CD4-positive, alpha-beta T cell treated with Interleukin-15 for 1 hour (primary cell): ENCODE measurements at regions not wholly inside any gene's neighbourhood (a gene's known extent, or its start where the extent isn't known, plus 50 kb on each side); places are given as distances from the start of the nearest gene placed in this dataset.

ENCODE experiments used
- DNase-seq: peaks from one replicate; pipeline ENCODE4 v3.0.0-alpha.2; 2020

DNA sequence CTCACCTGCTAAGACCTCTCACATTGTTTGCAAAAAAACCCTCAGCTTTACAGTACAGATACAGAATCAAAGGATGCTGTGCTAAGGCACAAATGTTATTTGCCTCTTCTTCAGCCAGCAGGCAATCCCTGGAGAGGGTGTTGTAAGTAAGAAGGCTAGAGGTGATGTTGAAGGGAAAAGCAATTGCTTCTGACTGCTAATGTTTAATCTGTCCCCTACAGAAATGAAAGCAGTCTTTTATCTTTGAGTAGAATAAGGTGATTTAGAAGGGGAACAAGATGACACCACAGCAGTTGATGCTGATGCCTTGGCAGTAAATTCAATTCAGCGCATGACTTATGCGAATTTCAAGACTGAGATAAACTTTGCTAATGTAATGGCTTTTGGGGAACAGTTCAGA, 1064.8 kb upstream of the IGFBP7 start:
- no peak for DNase-seq

DNA sequence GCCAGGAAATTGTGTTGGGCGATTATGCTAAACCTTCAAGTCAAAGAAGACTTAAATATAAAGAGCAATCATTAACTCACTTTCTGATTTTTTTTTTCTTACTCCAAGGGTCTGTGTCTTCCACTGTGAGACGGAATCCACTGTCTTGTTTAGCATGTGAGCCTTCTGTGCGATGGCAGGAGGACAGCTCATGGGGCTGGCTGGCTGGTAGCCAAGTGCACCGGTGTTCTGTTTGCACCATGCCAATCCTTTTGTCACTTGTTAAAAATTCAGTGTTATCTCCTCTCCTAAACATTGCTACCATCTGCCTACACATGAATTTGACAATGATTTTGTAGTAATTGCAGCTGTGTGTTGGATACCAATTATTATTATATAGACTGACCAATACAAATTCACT, 1056.3 kb upstream of the IGFBP7 start:
- DNase-seq, result no peak

DNA sequence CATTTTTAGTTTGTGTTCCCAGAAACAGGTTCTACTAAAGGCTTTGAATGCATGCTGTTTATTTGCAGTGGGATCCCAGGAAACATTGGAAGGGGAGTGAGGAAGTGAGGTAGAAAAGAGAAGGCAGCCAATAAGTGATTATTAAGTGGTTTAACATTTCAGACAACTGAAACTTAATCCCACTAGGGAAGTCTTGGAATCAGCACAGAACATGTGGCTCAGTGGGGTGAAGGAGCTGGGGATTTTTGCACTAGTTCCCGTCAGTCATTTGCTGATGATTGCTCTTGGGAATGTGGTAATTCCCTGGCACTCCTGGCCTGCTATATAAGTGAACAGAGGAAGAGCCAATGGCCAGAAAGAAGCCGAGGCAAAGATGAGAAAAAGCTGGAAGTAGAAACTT, 1053.0 kb upstream of the IGFBP7 start:
- DNase-seq, result no peak

DNA sequence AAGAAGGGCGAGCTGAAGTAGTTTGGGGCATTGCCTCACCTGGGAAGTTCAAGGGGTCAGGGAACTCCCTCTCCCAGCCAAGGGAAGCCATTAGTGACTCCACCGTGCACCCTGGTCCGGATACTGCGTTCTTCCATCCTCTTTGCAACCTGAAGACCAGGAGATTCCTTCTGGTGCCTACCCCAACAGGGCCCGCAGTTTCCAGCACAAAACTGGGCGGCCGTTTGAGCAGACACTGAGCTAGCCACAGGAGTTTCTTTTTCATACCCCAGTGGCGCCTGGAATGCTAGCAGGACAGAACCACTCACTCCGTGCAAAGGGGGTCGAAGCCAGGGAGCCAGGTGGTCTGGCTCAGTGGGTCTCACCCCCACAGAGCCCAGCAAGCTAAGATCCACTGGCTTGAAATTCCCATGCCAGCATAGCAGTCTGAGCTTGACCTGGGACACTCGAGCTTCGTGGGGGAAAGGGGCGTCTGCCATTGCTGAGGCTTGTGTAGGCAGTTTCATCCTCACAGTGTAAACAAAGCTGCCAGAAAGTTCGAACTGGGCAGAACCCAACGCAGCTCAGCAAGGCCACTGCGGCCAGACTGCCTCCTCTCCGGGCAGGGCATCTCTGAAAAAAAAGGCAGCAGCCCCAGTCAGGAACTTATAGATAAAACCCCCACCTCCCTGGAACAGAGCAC, 1039.4 kb upstream of the IGFBP7 start:
- no peak for DNase-seq

DNA sequence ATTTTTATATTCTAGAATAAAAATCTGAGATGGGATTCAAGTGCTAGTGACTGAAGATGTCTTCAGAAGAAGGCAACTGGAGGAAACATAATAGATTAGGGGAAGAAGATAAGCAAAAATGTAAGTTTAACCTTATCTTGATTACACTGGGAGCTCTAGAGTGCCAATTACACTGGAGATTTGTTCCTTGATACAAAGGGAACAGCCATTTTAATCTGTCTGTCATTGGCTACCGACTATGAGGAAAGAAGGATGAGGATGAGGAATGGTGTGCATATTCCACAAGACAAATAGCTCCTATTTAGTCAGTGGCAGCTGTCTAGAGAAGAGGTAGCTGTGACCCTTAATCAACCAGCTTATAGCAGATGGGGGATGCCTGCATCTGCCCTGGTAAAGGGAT, 1034.5 kb upstream of the IGFBP7 start:
- DNase-seq, result no peak

DNA sequence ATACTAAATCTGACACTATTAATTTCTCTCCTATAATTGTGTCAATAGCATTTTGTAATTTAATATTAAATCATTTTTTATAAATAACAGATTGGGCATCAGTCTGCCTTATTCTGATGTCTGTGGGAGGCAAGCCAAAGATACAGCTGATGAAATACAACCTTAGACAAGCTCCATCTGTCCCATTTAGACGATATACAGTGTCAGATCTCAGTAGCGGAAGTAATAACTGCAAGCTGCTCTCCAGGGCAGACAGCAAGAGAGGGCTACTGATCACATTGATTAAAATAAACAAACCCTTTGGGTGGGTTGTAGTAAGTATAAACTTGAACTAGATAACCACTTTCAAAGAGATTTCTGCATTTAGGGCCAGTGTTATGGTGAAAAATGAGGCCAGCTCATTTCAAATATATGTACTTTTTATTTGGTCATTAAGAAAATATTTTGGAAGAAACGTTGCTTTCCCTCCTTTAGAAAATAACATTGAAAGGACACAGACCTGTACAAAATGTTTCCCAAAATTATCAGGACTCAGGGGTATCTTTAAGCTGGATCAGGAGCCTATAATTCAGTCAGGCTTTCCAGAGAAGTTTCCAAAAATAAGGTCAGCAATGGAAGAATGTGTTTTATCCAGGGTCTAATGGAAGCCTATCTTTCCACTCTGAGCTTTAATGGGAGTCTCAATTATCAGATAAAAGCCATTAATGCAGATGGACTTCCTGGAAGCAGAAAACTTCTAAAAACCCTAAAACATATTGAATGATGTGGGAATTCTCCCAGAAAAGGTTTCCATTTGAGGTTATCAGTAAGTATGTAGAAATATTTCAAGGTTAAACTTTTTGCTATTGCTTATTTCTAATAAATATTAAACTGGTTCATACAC, 1028.8 kb upstream of the IGFBP7 start:
- no peak for DNase-seq

DNA sequence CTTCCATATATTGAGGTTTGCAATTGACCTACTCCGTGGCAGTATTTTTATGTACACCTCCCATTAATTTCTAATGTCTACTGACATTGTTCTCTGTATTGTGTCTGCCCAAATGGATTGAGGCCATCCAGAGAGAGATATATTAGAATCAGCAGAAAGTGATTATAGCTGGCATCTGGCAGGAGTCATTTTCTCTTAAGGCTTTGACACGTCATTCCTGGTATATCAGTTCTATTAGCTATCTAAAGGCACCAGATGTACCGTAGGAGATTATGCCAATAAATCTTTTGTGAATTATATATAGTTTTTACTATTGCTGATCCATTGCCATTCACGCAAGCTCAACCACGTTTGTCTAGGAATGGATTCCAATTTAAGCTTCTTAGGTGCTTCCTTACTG, 1026.4 kb upstream of the IGFBP7 start:
- DNase-seq, result no peak

DNA sequence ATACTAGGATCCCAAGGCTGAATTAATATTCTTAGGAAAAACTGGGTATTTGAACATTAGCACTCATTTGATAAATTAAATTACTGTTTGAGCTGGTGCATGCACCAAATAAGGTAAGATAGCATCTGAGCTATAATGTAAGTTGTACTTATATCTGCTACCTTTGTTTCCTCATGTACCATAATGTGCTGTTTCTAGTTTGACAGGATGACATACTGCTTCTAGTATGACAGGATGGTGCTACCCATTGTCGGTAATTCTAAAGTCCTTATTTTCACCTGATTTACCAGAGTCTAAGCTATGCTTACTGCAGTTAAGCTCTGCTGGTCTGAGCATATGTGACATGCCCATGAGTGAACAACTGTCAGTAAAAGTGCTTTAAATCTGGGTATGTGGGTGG, 1017.5 kb upstream of the IGFBP7 start:
- no peak for DNase-seq

DNA sequence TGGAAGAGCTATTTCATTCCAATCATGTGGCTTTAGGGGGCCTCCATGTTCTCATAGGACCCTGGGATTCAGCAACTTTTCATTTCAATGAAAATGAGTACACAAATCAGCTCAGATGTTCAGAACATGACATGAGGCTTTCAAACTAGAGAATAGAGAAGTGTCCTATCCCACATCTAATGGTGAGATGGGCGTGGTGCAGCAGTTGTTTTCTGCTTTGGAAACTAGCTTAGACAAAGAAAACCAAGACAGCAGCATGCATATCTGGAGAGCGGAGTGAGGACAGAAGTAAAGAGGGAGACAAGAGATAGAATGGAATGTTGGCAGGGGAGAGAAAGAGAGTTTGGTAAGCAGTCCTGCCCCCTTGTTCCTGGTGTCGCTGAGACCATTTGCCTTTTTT, 1009.1 kb upstream of the IGFBP7 start:
- DNase-seq, result no peak

DNA sequence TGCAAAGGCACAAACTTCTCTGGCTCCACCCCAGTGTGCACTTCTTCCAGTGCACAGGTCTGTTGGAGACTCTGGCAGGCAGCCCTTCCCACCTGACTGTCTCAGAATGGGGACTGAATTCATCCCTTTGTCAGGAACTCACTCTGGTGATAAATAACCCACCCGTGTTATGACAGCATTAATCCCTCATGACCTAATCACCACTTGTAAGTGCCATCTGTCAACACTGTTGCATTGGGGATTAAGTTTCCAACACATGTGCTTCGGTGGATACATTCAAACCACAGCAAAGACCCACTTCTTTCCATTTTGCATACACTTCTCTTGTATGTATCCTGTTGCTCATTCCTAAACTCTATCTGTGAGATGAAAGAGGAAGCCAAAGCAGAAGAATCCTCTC, 1002.9 kb upstream of the IGFBP7 start:
- no peak for DNase-seq

DNA sequence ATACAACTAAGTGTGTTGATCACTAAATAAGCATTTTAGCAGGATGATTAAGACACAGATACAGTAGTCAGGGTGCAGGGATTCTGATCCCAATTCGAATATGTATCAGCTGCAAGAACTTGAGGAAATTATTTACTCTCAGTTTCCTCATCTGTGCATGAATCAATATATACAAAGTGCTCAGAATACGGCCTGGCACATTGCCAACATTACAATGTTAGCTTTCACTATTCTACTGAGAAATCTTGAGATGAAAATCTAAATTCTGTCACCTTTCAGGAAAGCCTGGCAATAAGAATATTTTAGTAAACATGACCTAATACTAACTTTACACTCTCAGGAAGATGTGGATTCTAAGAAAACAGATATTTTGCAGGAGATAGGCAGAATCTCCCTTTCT, 1001.6 kb upstream of the IGFBP7 start:
- no peak for DNase-seq

DNA sequence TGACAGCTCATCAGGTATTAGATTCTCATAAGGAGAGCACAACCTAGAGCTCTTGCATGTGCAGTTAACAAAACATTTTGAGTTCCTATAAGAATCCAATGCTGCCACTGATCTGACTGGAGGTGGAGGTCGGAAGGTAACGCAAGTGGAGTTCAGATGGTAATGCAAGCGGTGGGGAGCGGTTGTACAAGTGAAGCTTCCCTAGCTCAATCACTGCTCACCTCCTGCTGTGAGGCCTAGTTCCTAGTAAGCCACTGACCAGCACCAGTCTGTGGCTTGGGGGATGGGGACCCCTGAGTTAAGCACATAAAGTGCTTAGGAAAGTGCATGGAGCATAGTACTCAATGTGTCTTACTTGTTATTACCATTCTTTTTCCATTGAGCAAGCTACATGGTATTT, 983.2 kb upstream of the IGFBP7 start:
- DNase-seq, result no peak

DNA sequence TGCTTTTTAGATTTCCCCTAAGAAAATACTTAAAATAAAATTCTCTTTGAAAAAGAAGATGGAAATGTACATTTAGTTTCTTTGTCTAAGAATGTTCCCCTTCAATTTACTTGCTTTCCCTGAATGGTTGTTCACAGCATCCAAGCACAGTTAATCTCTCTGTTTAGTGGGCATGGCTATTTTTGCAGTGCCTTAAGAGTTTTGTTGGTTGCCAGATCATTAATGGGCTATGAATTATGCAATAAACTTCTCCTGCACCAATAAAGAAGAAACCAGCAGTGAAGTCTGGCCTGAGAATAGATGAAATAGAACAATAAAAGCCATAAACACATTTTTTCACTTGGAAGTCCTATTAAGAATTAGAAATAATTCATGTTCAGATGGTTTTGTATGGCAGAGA, 980.4 kb upstream of the IGFBP7 start:
- no peak for DNase-seq

DNA sequence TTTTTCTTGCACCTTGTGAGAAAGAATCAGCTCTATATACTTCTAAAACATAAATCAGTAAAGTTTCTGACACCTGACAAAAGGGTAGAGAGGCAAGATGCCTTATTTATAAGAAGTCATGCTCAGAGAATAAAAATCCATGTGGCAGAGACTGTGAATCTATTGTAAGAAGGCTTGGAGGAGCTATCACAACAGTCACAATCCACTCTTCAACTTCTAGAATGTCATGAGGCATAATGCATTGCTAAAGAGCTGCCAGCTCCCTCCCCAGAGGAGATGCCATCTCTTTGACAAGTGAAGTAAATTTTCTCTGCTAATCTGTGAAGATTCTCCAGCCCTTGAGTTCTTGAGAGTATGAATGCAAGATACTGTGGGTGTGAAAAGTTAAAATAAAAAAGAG, 971.2 kb upstream of the IGFBP7 start:
- no peak for DNase-seq

DNA sequence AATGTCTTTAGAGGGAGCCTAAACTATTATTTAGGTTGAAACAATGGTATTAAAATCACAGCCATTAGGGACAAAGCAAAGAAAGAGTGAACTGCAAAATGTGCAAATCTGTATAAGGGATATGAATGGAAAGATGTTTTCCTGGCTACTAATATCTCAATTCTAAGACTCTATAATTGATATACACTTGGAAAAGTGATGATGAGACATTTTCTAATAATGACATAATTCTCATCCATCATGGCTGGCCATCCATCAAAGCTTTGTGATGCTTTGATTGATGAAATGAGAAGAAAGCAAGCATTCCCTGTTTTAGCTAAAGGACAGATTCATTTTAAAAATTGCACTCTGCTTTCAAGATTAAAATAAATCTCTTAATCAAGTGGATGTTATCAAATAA, 965.5 kb upstream of the IGFBP7 start:
- DNase-seq, result no peak

DNA sequence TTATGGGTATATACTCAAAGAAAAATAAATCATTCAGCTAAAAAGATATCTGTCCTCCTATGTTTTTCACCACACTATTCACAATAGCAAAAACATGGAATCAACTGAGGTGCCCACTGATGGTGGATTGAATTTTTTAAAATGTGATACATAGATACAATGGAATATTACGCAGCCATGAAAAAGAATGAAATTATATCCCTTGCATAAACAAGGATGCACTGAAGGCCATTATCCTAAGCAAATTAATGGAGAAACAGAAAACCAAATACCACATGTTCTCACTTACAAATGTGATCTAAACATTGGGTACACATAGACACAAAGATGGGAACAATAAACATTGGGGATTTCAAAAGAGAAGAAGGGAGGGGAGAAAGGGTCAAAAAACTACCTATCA, 964.2 kb upstream of the IGFBP7 start:
- DNase-seq, result no peak

DNA sequence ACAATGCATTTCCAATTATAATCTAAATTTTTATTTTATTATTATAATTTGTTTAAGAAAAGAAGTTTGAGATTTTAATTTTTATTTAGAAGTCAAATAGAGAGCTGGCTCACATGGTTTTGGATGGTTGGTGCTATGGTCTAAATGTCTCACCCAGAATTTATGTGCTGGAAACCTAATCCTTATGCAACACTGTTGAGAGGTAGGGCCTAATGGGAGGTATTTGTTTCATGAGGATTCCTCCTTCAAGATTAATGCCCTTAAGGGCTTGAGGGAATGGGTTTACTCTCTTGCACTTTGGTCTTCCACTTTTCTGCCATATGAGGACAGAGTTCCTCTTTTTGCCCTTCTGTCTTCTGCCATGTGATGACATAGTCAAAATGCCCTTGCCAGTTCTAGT, 960.5 kb upstream of the IGFBP7 start:
- DNase-seq, result no peak

DNA sequence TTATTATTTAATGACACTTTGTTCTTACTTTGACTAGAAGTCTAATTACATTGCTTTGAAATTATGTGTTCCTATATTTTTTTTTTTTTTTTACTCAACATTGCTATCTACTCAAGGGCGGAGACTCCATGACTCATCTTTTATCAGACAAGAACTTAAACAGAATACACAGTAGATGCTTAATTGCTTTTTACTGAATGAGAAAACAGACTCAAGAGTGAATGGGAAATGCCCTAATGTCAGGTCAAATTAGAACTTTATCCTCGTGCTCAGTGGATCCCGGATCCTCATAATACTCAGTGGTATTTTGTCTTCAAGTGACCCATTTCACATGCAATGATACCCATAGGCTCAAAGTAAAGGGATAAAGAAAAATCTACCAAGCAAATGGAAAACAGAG, 954.5 kb upstream of the IGFBP7 start:
- DNase-seq, result no peak

DNA sequence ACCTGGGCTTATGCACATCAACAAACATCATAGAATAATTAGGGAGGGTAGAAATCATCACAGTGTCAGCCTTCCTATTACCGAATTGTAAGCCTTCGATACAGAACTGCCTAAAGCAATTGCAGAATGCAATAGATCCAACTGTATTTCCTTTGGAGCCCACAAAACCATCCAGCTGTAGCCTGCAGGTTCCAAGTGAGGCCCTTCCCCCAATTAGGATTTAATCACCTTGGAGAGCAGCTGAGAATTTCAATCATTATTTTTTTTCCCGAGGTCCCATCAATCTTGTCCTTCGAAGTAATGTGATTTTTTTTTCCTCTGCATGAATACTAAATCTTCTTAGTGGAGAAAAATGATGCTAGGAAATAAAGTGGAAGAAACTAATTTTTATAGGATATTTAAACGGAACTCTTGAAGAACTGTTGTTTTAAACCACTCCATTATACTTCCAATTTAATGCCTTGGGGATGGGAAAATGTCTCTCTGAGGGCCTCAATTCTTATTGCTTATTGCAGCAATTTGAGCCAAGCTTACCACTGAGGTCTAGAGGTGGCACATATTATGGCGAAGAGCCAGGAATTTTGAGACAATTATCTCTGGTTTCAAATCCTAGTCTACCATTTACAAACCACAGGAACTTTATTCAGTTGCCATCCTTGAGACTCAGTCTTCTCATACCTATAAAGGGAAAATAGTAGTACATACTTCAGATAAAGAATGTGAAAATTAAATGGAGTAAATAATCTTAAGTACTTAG, 953.4 kb upstream of the IGFBP7 start:
- no peak for DNase-seq

DNA sequence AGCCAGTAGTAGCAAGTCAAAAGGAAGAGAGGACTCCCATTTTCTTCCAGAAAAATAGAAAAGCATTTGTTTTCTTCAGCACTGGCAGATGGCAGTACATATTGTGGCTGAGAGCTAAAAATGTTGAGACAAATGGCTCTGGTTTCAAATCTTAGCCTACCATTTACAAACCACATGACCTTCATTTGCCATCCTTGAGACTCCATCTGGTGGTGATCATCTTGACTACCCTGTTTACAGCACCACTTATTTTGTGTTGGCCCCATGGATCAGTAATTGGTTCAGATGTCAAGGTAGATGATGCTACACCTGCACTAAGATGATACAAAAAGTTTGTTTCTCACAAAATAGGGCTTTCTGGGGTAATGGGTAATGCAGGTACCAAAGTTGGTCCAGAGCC, 951.8 kb upstream of the IGFBP7 start:
- no peak for DNase-seq

DNA sequence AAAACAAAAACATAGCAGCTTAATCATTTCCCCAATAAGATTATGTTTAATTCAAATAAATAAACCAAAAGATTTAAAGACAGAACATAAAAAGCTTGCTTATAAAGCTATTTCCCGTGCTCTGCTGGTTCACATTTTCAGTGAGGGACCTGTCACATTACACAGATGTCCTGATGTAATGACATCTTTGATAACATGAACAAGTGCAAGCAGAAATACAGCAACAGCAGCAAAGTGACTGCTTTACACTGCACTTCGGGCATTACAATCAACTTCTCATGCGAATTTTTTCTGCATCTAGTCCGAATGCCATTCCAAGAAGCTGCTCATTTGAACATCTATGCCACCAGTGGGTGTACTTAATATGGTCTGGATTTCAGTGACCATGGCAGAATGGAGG, 940.3 kb upstream of the IGFBP7 start:
- DNase-seq, result no peak

DNA sequence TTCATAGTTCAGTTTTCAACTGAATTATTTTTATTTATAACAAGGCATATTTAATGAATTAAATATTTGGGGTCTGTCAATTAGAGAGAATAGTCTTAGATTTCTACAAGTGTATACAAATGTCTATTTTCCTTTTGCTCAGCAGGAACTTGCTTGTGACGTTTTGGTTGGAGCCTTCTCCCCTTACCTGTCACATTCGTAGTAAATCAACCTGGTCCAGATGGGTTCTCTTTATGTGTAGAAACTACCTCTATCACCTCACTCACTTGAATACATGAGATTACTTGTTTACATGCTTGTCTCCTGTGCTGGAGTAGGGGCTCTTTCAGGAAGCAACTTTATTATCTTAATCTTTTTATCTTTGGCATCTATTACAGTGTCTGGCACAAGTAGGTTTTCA, 938.3 kb upstream of the IGFBP7 start:
- no peak for DNase-seq

DNA sequence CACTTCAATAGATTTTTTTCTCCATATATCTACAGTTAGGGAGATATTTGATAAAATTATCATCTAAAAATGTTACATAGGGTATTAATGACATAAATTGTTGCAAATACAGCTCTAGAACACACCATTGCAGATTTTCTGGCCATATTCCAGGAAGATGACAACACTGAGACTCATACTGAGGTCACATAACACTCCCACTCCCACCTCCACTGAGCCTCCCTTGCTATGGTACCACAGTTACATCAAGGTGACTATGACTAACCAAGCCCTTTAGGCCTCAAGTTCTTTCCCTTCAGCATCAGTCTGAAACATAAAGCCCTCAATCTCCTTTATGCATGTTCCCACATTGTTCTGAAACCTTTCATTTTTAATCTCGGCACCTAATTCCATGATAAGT, 932.0 kb upstream of the IGFBP7 start:
- DNase-seq, result no peak

DNA sequence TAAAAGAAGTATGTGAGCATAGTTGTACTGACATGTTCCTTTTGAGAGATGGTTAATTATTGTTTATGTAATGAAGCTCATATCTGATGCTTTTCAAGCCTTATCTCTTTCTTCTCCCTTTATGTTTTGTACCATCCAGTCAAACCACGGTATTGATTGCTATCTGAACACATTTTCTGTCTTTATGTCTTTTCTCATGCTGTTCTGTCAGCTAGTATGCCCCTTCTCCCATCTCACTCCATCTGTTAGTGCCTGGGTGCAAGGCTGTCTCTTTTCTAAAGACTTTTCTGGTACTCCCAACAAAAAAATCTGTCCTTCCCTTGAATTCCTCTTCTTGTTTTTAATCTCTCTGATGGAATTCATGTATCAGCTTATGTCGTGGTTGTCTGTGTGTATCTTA, 883.8 kb upstream of the IGFBP7 start:
- DNase-seq, result no peak
